ENCODE measurements at regions not wholly inside any gene's neighbourhood (a gene's known extent, or its start where the extent isn't known, plus 50 kb on each side); places are given as distances from the start of the nearest gene placed in this dataset.

GRCh38 chr12:89895101-89895500 is 186.5 kb upstream of the ATP2B1 start:
- Histone ChIP-seq H3K27me3 (ENCODE audit: control insufficient read depth, insufficient read depth, low read length) (no peaks in the 10 kb centered on the region), H3K9ac (ENCODE audit: low read depth, low read length) (peak overlapping the region; percentile 55), H3K4me3 (ENCODE audit: low read length) (no peak overlapping the region), H3K36me3 (ENCODE audit: insufficient read depth, low read length) (no peaks in the 10 kb centered on the region), H3K9me3 (replicated peaks; ENCODE audit: low read length) (no peaks in the 10 kb centered on the region), H3K4me2 (ENCODE audit: low read length) (no peak overlapping the region), H3K4me1 (ENCODE audit: control insufficient read depth, insufficient read depth, low read length) (peaks cover 20% of the 10 kb centered on the region)

DNA sequence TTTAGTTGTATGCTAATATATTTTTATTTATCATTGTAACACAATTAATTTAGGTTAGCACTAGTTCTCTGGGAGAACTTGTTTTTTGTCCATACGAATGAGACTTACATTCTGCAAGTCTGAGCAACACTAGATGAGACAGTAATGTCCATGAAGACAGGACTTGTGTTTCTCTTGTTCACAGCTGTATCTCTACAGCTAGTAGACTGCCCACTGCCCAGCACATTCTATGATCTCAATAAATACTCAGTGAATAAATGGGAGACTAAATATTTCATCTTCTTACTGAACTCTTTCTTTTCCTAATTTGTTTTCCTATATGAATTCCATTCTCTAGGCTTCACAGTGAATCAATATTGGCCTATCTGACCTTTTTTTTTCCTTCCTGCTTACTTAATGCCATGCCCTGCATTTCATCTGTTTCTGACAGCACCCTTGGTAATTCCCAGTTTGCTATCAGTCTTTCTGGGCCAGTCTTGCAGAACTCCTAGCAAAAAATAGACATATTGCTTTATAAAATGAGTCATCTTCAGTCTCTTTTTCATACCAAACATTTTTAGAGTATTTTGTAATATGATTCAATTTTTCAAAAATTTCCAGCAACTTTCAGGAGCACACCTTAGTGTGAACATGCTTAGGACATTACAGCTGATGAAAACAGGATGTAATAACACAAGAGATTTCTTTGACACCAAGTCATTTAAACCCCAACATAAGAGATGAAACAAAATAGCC is 185.5 kb upstream of the ATP2B1 start:
- Histone ChIP-seq H3K4me3 (ENCODE audit: low read length) (no peak overlapping the region), H3K4me2 (ENCODE audit: low read length) (peak overlapping the region; percentile 45), H3K27me3 (ENCODE audit: control insufficient read depth, insufficient read depth, low read length) (no peaks in the 10 kb centered on the region), H3K4me1 (ENCODE audit: control insufficient read depth, insufficient read depth, low read length) (peaks cover 27% of the 10 kb centered on the region), H3K9me3 (replicated peaks; ENCODE audit: low read length) (no peaks in the 10 kb centered on the region), H3K36me3 (ENCODE audit: insufficient read depth, low read length) (no peaks in the 10 kb centered on the region), H3K9ac (ENCODE audit: low read depth, low read length) (peak overlapping the region; percentile 55)

- H3K9ac ChIP-seq (ENCODE audit: low read depth, low read length) = no peak overlapping the region
- no peak overlapping the region for H3K4me2 ChIP-seq (ENCODE audit: low read length)
- peaks cover 34% of the 10 kb centered on the region for H3K4me1 ChIP-seq (ENCODE audit: control insufficient read depth, insufficient read depth, low read length)
- no peaks in the 10 kb centered on the region for H3K9me3 ChIP-seq (replicated peaks; ENCODE audit: low read length)
- H3K36me3 ChIP-seq (ENCODE audit: insufficient read depth, low read length) = no peaks in the 10 kb centered on the region
- no peaks in the 10 kb centered on the region for H3K27me3 ChIP-seq (ENCODE audit: control insufficient read depth, insufficient read depth, low read length)
- H3K4me3 ChIP-seq (ENCODE audit: low read length) = no peak overlapping the region
Measured at GRCh38 chr12:89892436-89892835, 183.8 kb upstream of the ATP2B1 start.

DNA sequence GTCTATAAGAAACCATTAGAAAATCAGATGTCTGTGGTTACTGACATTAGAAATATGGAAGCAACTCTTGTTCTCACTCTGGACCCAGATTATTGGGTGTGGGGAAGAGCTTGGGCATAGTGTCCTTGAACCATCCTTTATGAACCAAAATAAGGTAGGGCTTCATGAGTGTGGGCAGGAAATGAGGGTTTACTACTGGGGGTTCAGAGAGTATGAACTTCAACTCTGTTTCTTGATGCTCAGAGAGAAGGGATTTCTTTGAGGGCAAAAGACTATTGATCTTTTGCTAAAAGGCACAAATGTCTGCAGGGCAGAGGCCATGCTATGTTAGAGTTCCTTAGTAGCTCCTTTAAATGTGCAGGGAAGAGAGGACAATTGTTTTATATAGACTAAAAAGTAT is 183.3 kb upstream of the ATP2B1 start:
- Histone ChIP-seq H3K4me3 (ENCODE audit: low read length) (no peak overlapping the region), H3K4me2 (ENCODE audit: low read length) (no peak overlapping the region), H3K36me3 (ENCODE audit: insufficient read depth, low read length) (no peaks in the 10 kb centered on the region), H3K4me1 (ENCODE audit: control insufficient read depth, insufficient read depth, low read length) (peaks cover 34% of the 10 kb centered on the region), H3K9me3 (replicated peaks; ENCODE audit: low read length) (no peaks in the 10 kb centered on the region), H3K9ac (ENCODE audit: low read depth, low read length) (no peak overlapping the region), H3K27me3 (ENCODE audit: control insufficient read depth, insufficient read depth, low read length) (no peaks in the 10 kb centered on the region)

- Histone ChIP-seq H3K36me3 (ENCODE audit: insufficient read depth, low read length) (no peaks in the 10 kb centered on the region), H3K9me3 (replicated peaks; ENCODE audit: low read length) (no peaks in the 10 kb centered on the region), H3K4me3 (ENCODE audit: low read length) (no peak overlapping the region), H3K9ac (ENCODE audit: low read depth, low read length) (peak overlapping the region; percentile 20), H3K27me3 (ENCODE audit: control insufficient read depth, insufficient read depth, low read length) (no peaks in the 10 kb centered on the region), H3K4me2 (ENCODE audit: low read length) (no peak overlapping the region), H3K4me1 (ENCODE audit: control insufficient read depth, insufficient read depth, low read length) (peaks cover 33% of the 10 kb centered on the region)
Measured at GRCh38 chr12:89890161-89890560, 181.5 kb upstream of the ATP2B1 start.

DNA sequence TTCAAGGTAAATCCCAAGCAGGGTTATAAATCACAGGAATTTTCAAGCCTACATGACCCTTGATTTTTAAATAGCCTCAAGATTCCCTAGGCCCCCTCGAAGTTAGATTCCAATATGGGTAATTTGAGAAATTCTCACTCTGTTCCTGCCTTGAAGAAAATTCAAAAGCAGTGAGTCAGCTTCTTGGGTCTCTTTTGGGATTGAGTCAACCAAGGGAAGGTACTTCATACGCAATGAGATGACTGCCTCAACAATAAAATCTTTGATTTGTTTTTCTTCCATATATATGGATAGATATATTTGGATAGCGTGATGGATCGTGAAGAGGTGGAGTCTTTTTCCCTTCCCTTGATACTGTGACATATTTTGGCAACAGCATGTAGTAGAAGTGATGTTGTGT is 180.4 kb upstream of the ATP2B1 start:
- no peak overlapping the region for H3K4me2 ChIP-seq (ENCODE audit: low read length)
- H3K27me3 ChIP-seq (ENCODE audit: control insufficient read depth, insufficient read depth, low read length) = no peaks in the 10 kb centered on the region
- H3K9ac ChIP-seq (ENCODE audit: low read depth, low read length) = no peak overlapping the region
- no peaks in the 10 kb centered on the region for H3K36me3 ChIP-seq (ENCODE audit: insufficient read depth, low read length)
- no peak overlapping the region for H3K4me3 ChIP-seq (ENCODE audit: low read length)
- H3K4me1 ChIP-seq (ENCODE audit: control insufficient read depth, insufficient read depth, low read length) = peaks cover 28% of the 10 kb centered on the region
- no peaks in the 10 kb centered on the region for H3K9me3 ChIP-seq (replicated peaks; ENCODE audit: low read length)

DNA sequence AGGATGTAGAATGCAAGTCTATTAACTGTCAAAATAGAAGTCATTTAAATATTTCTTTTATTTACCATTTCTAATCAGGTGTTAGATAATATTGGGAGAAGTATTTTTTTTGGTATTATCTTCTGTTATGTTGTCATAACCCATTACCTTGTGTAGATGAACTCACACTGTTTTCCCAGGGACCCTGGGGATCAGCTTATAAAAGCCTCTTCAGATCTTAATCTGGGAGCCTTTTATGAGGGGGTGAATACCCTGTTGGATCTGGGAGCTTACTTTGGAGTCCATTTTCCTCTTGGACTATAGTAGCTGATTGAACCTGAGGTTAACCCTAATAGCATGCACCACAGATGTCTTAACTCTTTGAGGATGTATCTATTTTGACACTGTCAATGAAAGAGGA is 176.3 kb upstream of the ATP2B1 start:
- Histone ChIP-seq H3K27me3 (ENCODE audit: control insufficient read depth, insufficient read depth, low read length) (no peaks in the 10 kb centered on the region), H3K4me2 (ENCODE audit: low read length) (no peak overlapping the region), H3K9ac (ENCODE audit: low read depth, low read length) (no peak overlapping the region), H3K4me1 (ENCODE audit: control insufficient read depth, insufficient read depth, low read length) (peaks cover 24% of the 10 kb centered on the region), H3K36me3 (ENCODE audit: insufficient read depth, low read length) (no peaks in the 10 kb centered on the region), H3K9me3 (replicated peaks; ENCODE audit: low read length) (no peaks in the 10 kb centered on the region), H3K4me3 (ENCODE audit: low read length) (no peak overlapping the region)

GRCh38 chr12:89884416-89884898 is 175.8 kb upstream of the ATP2B1 start:
- Histone ChIP-seq H3K4me2 (ENCODE audit: low read length) (no peak overlapping the region), H3K27me3 (ENCODE audit: control insufficient read depth, insufficient read depth, low read length) (no peaks in the 10 kb centered on the region), H3K36me3 (ENCODE audit: insufficient read depth, low read length) (no peaks in the 10 kb centered on the region), H3K4me3 (ENCODE audit: low read length) (no peak overlapping the region), H3K9me3 (replicated peaks; ENCODE audit: low read length) (no peaks in the 10 kb centered on the region), H3K4me1 (ENCODE audit: control insufficient read depth, insufficient read depth, low read length) (peaks cover 20% of the 10 kb centered on the region), H3K9ac (ENCODE audit: low read depth, low read length) (no peak overlapping the region)

- Histone ChIP-seq H3K4me1 (ENCODE audit: control insufficient read depth, insufficient read depth, low read length) (peaks cover 14% of the 10 kb centered on the region), H3K9me3 (replicated peaks; ENCODE audit: low read length) (no peaks in the 10 kb centered on the region), H3K4me3 (ENCODE audit: low read length) (no peak overlapping the region), H3K4me2 (ENCODE audit: low read length) (no peak overlapping the region), H3K9ac (ENCODE audit: low read depth, low read length) (no peak overlapping the region), H3K36me3 (ENCODE audit: insufficient read depth, low read length) (no peaks in the 10 kb centered on the region), H3K27me3 (ENCODE audit: control insufficient read depth, insufficient read depth, low read length) (no peaks in the 10 kb centered on the region)
Measured at GRCh38 chr12:89883630-89884389, 175.2 kb upstream of the ATP2B1 start.

GRCh38 chr12:89882792-89883191 is 174.2 kb upstream of the ATP2B1 start:
- H3K9ac ChIP-seq (ENCODE audit: low read depth, low read length) = no peak overlapping the region
- H3K9me3 ChIP-seq (replicated peaks; ENCODE audit: low read length) = no peaks in the 10 kb centered on the region
- no peaks in the 10 kb centered on the region for H3K27me3 ChIP-seq (ENCODE audit: control insufficient read depth, insufficient read depth, low read length)
- no peak overlapping the region for H3K4me3 ChIP-seq (ENCODE audit: low read length)
- peaks cover 11% of the 10 kb centered on the region for H3K4me1 ChIP-seq (ENCODE audit: control insufficient read depth, insufficient read depth, low read length)
- no peaks in the 10 kb centered on the region for H3K36me3 ChIP-seq (ENCODE audit: insufficient read depth, low read length)
- no peak overlapping the region for H3K4me2 ChIP-seq (ENCODE audit: low read length)

- Histone ChIP-seq H3K9me3 (replicated peaks; ENCODE audit: low read length) (no peaks in the 10 kb centered on the region), H3K4me2 (ENCODE audit: low read length) (no peak overlapping the region), H3K9ac (ENCODE audit: low read depth, low read length) (no peak overlapping the region), H3K27me3 (ENCODE audit: control insufficient read depth, insufficient read depth, low read length) (no peaks in the 10 kb centered on the region), H3K4me1 (ENCODE audit: control insufficient read depth, insufficient read depth, low read length) (peaks cover 11% of the 10 kb centered on the region), H3K4me3 (ENCODE audit: low read length) (no peak overlapping the region), H3K36me3 (ENCODE audit: insufficient read depth, low read length) (no peaks in the 10 kb centered on the region)
Measured at GRCh38 chr12:89882050-89882449, 173.4 kb upstream of the ATP2B1 start.
